ENCODE measurements at regions not wholly inside any gene's neighbourhood (a gene's known extent, or its start where the extent isn't known, plus 50 kb on each side); places are given as distances from the start of the nearest gene placed in this dataset.

DNA sequence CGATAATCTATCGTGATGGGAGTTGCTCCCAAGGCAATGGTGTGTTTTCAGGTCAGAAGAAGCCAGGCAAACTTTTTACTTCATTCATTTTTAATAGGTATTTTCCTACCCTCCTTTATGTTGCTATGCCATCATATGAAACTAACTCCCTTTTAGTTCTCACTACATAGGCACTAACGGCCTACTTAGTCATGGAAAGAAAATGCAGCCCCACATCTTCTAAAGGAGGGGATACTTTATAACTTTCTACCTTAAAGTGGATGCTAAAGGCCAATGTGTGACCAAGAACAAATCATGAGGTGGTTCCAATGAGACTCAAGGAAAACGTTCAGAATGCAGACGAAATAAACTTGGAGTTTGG lies 193.8 kb downstream of the FOXA2 start:
- H3K36me3 ChIP-seq = no peaks in the 10 kb centered on the region
- TF ChIP-seq POLR2AphosphoS5 (IDR thresholded peaks at IDR 0.05; ENCODE audit: insufficient read depth in 1 of 2, low read depth in 1 of 2) = no peak
- no peak for TF ChIP-seq POLR2A (IDR thresholded peaks at IDR 0.05)
- no peak for TF ChIP-seq CTCF (IDR thresholded peaks at IDR 0.05)
- H3K4me3 ChIP-seq = no peak overlapping the region
- intact Hi-C loops (cut with DNase I) = no loop called here
- H3K4me1 ChIP-seq = no peaks in the 10 kb centered on the region
- H3K27me3 ChIP-seq = no peaks in the 10 kb centered on the region
- H3K27ac ChIP-seq = no peak overlapping the region
- no peaks in the 10 kb centered on the region for H3K9me3 ChIP-seq
- no peak for DNase-seq (ENCODE audit: extremely low spot score in 2 of 2)

GRCh38 chr20:22389836-22390542 lies 194.4 kb downstream of the FOXA2 start:
- no peaks in the 10 kb centered on the region for H3K36me3 ChIP-seq
- DNase-seq (ENCODE audit: extremely low spot score in 2 of 2) = no peak
- no peak overlapping the region for H3K4me3 ChIP-seq
- TF ChIP-seq CTCF (IDR thresholded peaks at IDR 0.05) = no peak
- no peak for TF ChIP-seq POLR2AphosphoS5 (IDR thresholded peaks at IDR 0.05; ENCODE audit: insufficient read depth in 1 of 2, low read depth in 1 of 2)
- TF ChIP-seq POLR2A (IDR thresholded peaks at IDR 0.05) = no peak
- H3K4me1 ChIP-seq = no peaks in the 10 kb centered on the region
- H3K27me3 ChIP-seq = no peaks in the 10 kb centered on the region
- H3K9me3 ChIP-seq = no peaks in the 10 kb centered on the region
- no peak overlapping the region for H3K27ac ChIP-seq
- intact Hi-C loops (cut with DNase I) = no loop called here

DNA sequence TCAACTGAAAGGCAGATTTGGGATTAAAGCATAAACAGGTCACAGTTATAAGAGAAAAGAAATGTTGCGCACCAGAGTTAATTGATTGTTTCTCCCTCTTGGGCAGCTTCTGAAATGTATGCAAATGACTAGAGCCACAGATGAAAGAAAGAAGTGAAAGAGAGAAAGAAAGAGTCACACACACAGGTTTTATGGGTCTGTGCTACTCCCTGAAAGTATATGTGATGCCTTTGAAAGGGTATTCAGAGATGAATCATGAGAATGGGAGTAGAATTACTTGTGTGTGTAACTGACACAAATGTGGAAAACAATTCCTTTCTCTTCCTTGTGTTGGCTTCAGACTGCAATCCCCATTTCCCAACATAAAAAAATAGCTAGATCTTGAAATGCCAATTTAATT lies 196.9 kb downstream of the FOXA2 start:
- TF ChIP-seq CTCF (IDR thresholded peaks at IDR 0.05) (no peak), POLR2A (IDR thresholded peaks at IDR 0.05) (no peak), POLR2AphosphoS5 (IDR thresholded peaks at IDR 0.05; ENCODE audit: insufficient read depth in 1 of 2, low read depth in 1 of 2) (no peak)

GRCh38 chr20:22386306-22386623 lies 198.1 kb downstream of the FOXA2 start:
- intact Hi-C loops (cut with DNase I) = no loop called here
- TF ChIP-seq POLR2A (IDR thresholded peaks at IDR 0.05) (no peak), CTCF (IDR thresholded peaks at IDR 0.05) (no peak), POLR2AphosphoS5 (IDR thresholded peaks at IDR 0.05; ENCODE audit: insufficient read depth in 1 of 2, low read depth in 1 of 2) (no peak)
- no peaks in the 10 kb centered on the region for H3K4me1 ChIP-seq
- no peaks in the 10 kb centered on the region for H3K27me3 ChIP-seq
- H3K4me3 ChIP-seq = no peak overlapping the region
- no peaks in the 10 kb centered on the region for H3K9me3 ChIP-seq
- no peak for DNase-seq (ENCODE audit: extremely low spot score in 2 of 2)
- no peaks in the 10 kb centered on the region for H3K36me3 ChIP-seq
- H3K27ac ChIP-seq = no peak overlapping the region

More for the DNA sequence above, 196.9 kb downstream of the FOXA2 start:
- no peaks in the 10 kb centered on the region for H3K4me1 ChIP-seq
- H3K4me3 ChIP-seq = no peak overlapping the region
- intact Hi-C loops (cut with DNase I) = no loop called here
- no peaks in the 10 kb centered on the region for H3K9me3 ChIP-seq
- H3K27me3 ChIP-seq = no peaks in the 10 kb centered on the region
- H3K27ac ChIP-seq = no peak overlapping the region
- H3K36me3 ChIP-seq = no peaks in the 10 kb centered on the region
- DNase-seq (ENCODE audit: extremely low spot score in 2 of 2) = no peak

GRCh38 chr20:22385602-22386305 lies 198.6 kb downstream of the FOXA2 start:
- H3K36me3 ChIP-seq = no peaks in the 10 kb centered on the region
- no peak for DNase-seq (ENCODE audit: extremely low spot score in 2 of 2)
- intact Hi-C loops (cut with DNase I) = no loop called here

More at GRCh38 chr20:22385602-22386305, 198.6 kb downstream of the FOXA2 start:
- Histone ChIP-seq H3K4me1 (no peaks in the 10 kb centered on the region), H3K4me3 (no peak overlapping the region), H3K9me3 (no peaks in the 10 kb centered on the region), H3K27me3 (no peaks in the 10 kb centered on the region), H3K27ac (no peak overlapping the region)
- no peak for TF ChIP-seq POLR2A (IDR thresholded peaks at IDR 0.05)
- no peak for TF ChIP-seq POLR2AphosphoS5 (IDR thresholded peaks at IDR 0.05; ENCODE audit: insufficient read depth in 1 of 2, low read depth in 1 of 2)
- no peak for TF ChIP-seq CTCF (IDR thresholded peaks at IDR 0.05)

Data from vagina (tissue), 2 donors.